Right lung (tissue), 2 donors: ENCODE measurements at regions not wholly inside any gene's neighbourhood (a gene's known extent, or its start where the extent isn't known, plus 50 kb on each side); places are given as distances from the start of the nearest gene placed in this dataset.
"Not testable (repeated sequence)": the region's sequence is repeated elsewhere in the genome, so short reads cannot be mapped to it uniquely, and the experiment has no call there.

Experiments
- DNase-seq, 2 donors: peaks; one replicate each; pipeline ENCODE4 v3.0.0-alpha.2; 2013

GRCh38 chr12:46669720-46670119 lies 156.1 kb downstream of the SLC38A4 start:
- no peak for DNase-seq

DNA sequence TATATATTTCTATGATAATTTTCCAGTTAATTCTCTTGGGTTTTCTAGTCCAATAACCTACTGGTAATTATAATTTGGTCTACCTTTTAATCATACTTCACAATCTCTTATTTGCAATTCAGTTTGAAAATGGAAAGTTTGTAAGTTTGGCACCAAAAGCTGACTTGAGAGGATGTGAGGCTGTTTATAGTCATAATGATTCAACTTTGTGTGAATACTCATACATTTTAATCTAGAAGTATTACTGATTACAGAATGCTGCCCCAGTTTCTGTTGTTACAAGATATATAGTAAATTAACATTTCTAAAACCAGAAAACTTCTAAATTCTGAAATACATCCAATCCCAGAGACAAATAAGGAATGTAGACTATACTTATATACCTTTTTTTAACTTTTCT lies 158.2 kb downstream of the SLC38A4 start:
- DNase-seq: no peak

GRCh38 chr12:46664761-46665287 lies 161.0 kb downstream of the SLC38A4 start:
- no peak for DNase-seq

DNA sequence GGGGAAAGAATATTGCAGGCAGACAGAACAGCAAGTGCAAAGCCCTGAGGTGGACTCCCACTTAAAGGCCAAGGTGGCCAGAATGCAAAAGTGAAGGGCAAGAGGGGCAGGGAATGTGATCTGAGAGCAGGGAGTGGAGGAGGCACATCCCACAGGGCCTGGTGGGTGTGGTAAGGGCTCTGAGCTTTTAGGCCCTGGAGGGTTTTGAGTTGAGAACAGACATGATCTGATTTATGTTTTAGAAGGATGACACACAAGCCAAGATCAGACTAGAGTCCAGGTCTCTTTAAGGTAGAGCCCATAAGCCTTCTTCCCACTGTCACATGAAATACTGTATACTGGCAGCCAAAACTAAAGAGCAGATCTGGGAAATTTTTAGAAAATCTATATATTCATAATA lies 162.5 kb downstream of the SLC38A4 start:
- DNase-seq: no peak

DNA sequence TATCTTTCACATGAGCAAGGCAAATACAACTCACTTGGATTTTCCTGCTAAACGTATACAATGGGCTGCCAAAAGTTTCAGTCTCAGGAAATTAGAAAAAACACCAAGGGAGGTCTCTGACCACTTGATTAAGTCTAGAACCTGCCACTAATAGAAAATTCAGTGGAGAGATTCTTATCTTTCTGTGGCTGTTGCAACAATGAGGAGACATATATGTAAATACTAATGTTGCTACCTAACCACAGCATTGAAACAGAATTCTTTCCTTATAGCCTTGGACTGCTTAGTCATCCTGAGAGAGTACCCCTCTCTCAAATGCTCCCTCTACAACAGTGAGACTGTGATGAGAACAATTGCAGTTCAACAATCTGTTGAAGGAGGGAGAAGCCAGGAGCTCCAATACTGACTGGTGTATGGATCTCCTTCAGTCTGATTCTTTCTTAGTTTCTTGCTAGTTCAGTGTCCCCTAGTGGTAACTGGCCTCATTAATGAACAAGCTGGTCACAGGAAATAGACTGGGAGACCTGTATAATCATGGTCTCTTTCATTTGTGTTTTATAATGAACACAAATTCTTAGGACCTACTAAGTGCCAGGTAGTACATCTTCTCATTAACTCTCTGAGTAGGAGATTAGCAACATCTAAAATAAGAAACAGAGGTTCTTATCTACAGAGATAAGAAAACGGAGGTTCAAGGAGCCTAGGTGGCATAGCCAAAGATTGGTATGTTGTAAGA lies 164.5 kb downstream of the SLC38A4 start:
- peak; percentile 55 to 59 for DNase-seq

DNA sequence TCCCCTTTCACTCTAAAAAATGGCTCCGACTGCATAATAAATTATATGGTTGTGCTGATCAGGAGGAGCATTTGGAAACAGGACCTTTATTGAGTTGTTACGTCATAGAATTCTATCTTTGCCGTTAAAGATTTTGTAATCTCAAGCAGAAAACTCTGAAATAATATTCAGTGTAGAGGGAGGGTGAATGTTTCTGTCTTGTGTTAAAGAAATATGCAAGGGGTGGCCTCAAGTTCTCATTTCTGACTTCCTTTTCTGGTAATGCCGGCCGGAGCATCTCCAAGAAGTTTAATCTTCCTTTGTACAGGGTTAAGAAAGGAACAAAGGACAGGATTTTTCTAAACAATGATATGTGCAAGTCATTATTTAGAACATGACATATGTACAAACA lies 165.1 kb downstream of the SLC38A4 start:
- DNase-seq: no peak

GRCh38 chr12:46660276-46660675 lies 165.5 kb downstream of the SLC38A4 start:
- DNase-seq: no peak

DNA sequence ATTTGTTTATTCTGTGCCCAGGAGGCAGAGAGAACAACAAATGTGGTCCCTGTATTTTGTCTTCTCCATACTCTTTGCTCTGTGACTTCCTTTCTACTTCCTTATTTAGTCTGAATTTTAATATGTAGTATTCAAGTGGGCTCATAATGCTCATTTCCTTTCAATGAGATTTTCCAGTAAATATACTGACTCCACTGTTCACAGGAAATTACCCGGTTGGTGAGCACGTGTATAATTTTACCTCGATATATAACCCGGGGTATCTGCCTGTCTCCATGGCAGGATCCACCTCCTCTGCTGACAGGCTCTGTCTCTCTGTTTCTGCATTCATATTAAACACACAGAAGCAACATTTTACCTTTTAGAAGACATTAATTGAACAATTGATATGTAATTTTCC lies 166.0 kb downstream of the SLC38A4 start:
- no peak for DNase-seq

- no peak for DNase-seq
Measured at GRCh38 chr12:46659032-46659650, 166.7 kb downstream of the SLC38A4 start.

DNA sequence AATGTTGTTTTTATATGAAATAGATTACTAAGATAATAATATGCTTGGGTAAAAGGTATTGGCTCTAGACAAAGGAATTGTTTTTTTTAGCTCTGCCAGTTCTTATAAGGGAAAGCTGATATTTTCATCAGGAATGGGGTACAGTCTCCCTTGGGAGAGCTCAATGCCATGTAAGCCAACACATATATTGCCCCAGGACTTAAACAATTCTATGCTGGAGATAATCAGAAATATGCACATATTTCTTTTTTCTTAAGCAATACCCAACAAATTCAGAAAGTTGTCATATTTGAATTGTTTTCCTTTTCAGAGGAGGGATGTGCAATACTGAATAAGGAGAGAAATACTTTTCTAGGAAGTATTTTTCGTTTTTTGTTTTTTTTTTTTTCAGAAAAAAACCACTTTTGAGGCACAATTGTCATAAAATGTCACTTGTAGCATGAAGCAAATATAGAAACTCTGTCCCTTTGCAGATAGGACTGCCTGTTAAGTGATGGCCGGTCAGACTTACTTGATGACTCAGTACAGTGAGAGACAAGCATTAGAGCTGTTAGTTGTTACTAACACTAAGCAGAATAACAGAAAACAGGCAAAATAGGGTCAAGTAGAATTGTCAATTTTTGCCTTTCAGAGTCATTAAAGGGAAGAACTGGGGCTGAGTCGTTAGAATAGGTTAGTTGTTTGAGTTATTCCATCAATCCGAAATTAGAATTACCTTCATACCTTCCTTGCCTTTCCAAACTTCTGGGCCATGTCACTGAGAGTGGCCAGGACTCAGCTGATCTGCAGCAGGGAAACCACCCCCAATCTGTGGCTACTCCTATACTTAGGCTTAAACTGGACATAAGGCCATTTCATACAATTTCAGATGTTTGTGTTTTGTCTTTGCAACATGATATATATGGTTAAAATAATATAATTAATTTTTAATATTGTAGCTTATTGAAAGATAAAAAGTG lies 168.1 kb downstream of the SLC38A4 start:
- no peak for DNase-seq

DNA sequence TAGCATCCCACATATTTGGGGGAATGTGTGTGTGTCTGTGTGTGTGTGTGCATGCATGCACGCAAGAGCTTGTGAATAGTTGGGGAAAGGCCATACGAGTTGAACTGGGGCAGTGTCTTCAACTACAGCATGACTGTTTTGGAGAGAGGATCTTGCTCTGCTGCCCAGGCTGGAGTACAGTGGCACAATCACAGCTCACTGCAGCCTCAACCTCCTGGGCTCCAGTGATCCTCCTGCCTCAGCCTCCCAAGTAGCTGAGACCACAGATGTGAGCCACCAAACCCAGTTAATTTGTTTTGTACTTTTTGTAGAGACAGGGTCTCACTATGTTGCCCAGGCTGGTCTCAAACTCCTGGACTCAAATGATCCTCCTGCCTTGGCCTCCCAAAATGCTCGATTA lies 169.8 kb downstream of the SLC38A4 start:
- DNase-seq: not testable (repeated sequence)

- DNase-seq: no peak
Measured at GRCh38 chr12:46653311-46653710, 172.5 kb downstream of the SLC38A4 start.

DNA sequence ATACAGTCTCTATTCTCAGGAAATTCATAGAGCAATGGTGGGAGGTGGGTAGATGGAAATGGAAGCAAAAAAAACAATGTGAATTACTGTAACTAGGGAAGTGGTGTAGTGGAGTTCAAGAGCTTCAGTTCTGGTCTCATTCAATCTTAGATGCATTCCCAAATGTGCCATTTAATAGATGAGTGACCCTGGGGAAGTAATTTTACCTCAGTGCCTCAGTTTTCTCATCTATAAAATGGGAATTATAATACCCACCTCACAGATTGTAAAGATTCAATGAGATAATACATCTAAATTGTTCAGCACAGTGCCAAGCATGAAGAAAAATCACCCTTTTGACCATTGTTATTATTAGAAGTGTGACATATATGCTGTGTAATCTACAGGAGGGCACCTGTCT lies 173.1 kb downstream of the SLC38A4 start:
- DNase-seq: no peak

DNA sequence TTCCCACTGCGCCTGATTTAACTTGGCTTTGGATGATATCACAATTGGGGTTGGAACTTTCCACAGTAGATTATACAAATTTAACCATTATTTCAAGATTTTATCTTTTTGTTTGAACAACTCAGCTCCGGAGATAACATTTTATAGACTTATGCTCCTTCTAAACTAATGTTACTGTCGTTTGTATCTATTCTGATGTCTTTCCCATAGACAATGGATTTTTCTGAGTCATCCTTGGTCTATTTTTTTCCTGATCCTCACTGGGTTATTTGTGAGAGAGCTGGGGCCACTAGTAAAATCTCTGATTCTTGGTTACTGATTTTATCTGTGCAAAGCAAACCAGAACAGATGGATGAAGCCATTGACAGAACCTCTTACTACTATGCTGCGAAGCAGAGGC lies 175.1 kb downstream of the SLC38A4 start:
- DNase-seq: no peak

DNA sequence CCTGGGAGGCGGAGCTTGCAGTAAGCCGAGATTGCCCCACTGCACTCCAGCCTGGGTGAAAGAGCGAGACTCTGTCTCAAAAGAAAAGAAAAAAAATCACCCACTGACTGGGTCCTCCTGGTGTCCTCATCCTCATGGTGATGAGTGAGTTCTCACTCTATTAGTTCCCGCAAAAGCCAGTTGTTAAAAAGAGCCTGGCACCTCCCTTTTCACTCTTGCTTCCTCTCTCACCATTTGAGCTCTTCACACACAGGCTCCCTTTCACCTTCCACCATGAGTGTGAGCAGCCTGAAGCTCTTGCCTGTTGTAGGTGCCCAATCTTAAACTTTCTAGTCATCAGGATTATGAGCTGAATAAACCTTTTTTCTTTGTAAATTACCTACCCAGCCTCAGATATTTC lies 176.4 kb downstream of the SLC38A4 start:
- no peak for DNase-seq

- no peak for DNase-seq
Measured at GRCh38 chr12:46647034-46647433, 178.8 kb downstream of the SLC38A4 start.

DNA sequence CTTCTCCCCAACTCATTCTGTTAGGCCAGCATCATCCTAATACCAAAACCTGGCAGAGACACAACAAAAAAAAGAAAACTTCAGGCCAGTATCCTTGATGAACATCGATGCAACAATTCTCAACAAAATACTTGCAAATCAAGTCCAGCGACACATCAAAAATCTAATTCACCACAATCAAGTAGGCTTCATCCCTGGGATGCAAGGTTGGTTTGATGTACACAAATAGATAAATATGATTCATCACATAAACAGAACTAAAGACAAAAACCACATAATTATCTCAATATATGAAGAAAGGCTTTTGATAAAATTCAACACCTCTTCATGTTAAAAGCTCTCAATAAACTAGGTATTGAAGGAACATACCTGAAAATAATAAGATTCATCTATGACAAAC lies 184.1 kb downstream of the SLC38A4 start:
- not testable (repeated sequence) for DNase-seq

DNA sequence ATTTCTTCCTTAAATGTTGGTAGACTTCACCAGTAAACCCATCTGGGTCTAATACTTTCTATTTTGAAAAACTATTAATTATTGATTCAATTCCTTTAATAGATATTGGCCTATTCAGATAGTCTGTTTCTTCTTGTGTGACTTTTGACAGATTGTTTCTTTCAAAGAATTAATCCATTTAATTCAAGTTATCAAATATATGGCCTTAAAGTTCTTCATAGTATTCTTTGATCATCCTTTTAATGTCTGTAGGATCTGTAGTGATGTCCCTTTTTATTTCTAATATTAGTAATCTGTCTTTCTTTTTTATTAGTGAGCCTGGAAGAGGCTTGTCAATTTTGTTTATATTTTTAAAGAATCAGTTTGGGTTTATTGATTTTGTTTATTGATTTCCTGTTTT lies 190.0 kb downstream of the SLC38A4 start:
- DNase-seq: no peak

DNA sequence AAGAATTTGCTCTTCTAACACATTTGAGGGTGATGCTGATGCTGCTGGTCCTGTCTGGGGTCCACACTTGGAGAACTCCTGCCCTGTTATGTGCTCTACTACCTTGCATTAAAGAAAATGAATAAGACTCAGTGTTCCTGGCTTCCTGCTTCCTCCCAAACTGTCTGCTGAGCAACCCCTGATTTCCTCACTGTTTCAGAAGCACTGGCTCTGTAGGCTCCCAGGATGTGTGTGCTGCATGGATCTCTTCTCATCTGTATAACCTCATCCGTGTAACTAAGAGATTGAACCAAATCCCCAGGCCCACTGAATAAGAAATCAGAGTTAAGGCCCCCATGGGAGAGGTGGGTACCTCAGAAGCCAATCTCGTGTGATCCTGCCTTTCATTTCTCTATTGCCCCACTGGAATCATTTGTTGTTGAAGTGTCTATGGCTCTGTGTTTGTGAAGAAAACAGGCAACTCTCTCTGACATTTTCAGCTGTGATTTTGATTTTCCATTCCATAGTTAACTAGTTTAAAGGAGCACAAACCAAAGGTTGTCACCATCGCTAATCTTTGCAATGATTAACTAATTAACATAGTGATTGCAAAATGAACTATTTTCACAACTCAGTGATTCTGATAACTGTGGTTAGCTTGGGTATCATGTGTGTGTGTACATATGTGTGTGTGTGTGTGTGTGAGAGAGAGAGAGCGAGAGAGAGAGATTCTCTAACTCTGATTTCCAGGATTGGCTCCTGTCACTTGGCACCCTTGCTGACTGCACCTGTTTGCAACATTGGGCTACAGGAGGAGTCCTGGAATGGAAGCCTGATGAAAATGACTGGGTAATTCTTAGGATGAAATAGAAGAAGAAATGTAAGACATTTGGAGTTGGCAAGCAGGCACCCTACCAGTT lies 196.2 kb downstream of the SLC38A4 start:
- DNase-seq: no peak

GRCh38 chr12:46628176-46628575 lies 197.6 kb downstream of the SLC38A4 start:
- no peak for DNase-seq

DNA sequence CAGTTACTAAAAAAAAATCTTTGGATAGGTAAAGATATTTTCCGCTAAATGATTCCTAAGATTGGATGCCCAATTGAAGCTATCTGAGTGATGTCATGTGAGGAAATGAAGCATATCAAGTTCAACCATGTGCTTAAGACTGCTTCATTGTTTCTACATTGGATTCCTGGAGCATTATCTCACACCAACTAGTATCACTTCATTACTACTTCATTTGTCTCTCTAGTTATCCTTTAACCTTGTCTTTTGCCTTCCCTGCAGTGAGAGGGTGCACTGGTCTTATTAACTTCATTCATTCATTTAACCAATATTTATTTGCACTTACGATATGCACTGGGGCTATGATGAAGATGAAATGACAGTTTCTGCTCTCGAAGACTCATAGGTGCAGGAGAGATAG lies 198.1 kb downstream of the SLC38A4 start:
- no peak for DNase-seq
